Muscle of leg (tissue), 3 donors: ENCODE measurements at regions not wholly inside any gene's neighbourhood (a gene's known extent, or its start where the extent isn't known, plus 50 kb on each side); places are given as distances from the start of the nearest gene placed in this dataset.
"Not testable (repeated sequence)": the region's sequence is repeated elsewhere in the genome, so short reads cannot be mapped to it uniquely, and the experiment has no call there.

Source experiments
- DNase-seq: peaks from one replicate; pipeline ENCODE4 v3.0.0; 2013
- H3K27ac ChIP-seq: one replicate; pipeline ENCODE4 v1.5.1; 2013; ENCODE audit warnings: mild to moderate bottlenecking, low read length, control low read depth
- H3K27me3 ChIP-seq: one replicate; pipeline ENCODE4 v1.6.1; 2013; ENCODE audit warnings: low read length; ENCODE audit not compliant: control insufficient read depth, insufficient read depth
- H3K36me3 ChIP-seq: one replicate; pipeline ENCODE4 v1.6.1; 2013; ENCODE audit warnings: low read length; ENCODE audit not compliant: control insufficient read depth, insufficient read depth
- H3K4me1 ChIP-seq: one replicate; pipeline ENCODE4 v1.6.1; 2013; ENCODE audit warnings: low read length; ENCODE audit not compliant: control insufficient read depth, insufficient read depth
- H3K4me3 ChIP-seq: one replicate; pipeline ENCODE4 v1.5.1; 2013; ENCODE audit warnings: low read length, control low read depth
- H3K9me3 ChIP-seq: replicated peaks from 2 replicates; pipeline ENCODE4 v1.6.1; 2013; ENCODE audit warnings: low read depth, low read length; ENCODE audit not compliant: control insufficient read depth
- WGBS: methylation state at CpG from one replicate; pipeline ENCODE4 v1.1.5; 2013; ENCODE audit warnings: missing lambda C conversion rate; ENCODE audit not compliant: insufficient coverage; 5-methylcytosine and 5-hydroxymethylcytosine counted together

- Histone ChIP-seq H3K9me3 (no peaks in the 10 kb centered on the region), H3K4me3 (no peak overlapping the region), H3K27ac (no peak overlapping the region), H3K36me3 (no peaks in the 10 kb centered on the region), H3K27me3 (no peaks in the 10 kb centered on the region), H3K4me1 (no peaks in the 10 kb centered on the region)
- peak; percentile 7 for DNase-seq
- no CpG with 5 or more reads among the region's 3 CpGs for WGBS
These were observed 1532.9 kb upstream of the RAG2 start for GRCh38 chr11:38130976-38131375.

- no peak for DNase-seq
- Histone ChIP-seq H3K4me3 (no peak overlapping the region), H3K9me3 (no peaks in the 10 kb centered on the region), H3K27me3 (no peaks in the 10 kb centered on the region), H3K4me1 (no peaks in the 10 kb centered on the region), H3K36me3 (no peaks in the 10 kb centered on the region), H3K27ac (no peak overlapping the region)
These were observed 1532.5 kb upstream of the RAG2 start for GRCh38 chr11:38130514-38130913.

- 59% methylated on average over 7 of the region's 9 CpGs for whole genome bisulfite sequencing
- Histone ChIP-seq H3K36me3 (no peaks in the 10 kb centered on the region), H3K27me3 (no peaks in the 10 kb centered on the region), H3K27ac (no peak overlapping the region), H3K9me3 (no peaks in the 10 kb centered on the region), H3K4me3 (no peak overlapping the region), H3K4me1 (no peaks in the 10 kb centered on the region)
- no peak for DNase-seq
These were observed 1525.6 kb upstream of the RAG2 start for GRCh38 chr11:38123673-38124072.

GRCh38 chr11:38116616-38117015, 1518.6 kb upstream of the RAG2 start:
- not testable (repeated sequence) for H3K4me3 ChIP-seq, DNase-seq, H3K9me3 ChIP-seq, H3K4me1 ChIP-seq, H3K27me3 ChIP-seq, H3K36me3 ChIP-seq, H3K27ac ChIP-seq
- 93% methylated on average over 2 of the region's 5 CpGs for WGBS

- no CpG with 5 or more reads among the region's 3 CpGs for WGBS
- not testable (repeated sequence) for DNase-seq, H3K27me3 ChIP-seq, H3K36me3 ChIP-seq, H3K9me3 ChIP-seq, H3K27ac ChIP-seq, H3K4me3 ChIP-seq, H3K4me1 ChIP-seq
These were observed 1517.3 kb upstream of the RAG2 start for GRCh38 chr11:38115381-38115780.

GRCh38 chr11:38100836-38101462, 1502.9 kb upstream of the RAG2 start:
- no peak for DNase-seq
- Histone ChIP-seq H3K9me3 (no peaks in the 10 kb centered on the region), H3K36me3 (no peaks in the 10 kb centered on the region), H3K27me3 (no peaks in the 10 kb centered on the region), H3K4me1 (no peaks in the 10 kb centered on the region), H3K4me3 (no peak overlapping the region), H3K27ac (no peak overlapping the region)
- WGBS, result no CpG with 5 or more reads among the region's 4 CpGs

GRCh38 chr11:38095268-38095667, 1497.2 kb upstream of the RAG2 start:
- H3K9me3 ChIP-seq, result no peaks in the 10 kb centered on the region
- DNase-seq, result no peak
- no peaks in the 10 kb centered on the region for H3K36me3 ChIP-seq
- H3K27me3 ChIP-seq, result no peaks in the 10 kb centered on the region
- no CpG with 5 or more reads among the region's 2 CpGs for WGBS
- H3K4me1 ChIP-seq, result no peaks in the 10 kb centered on the region
- no peak overlapping the region for H3K4me3 ChIP-seq
- no peak overlapping the region for H3K27ac ChIP-seq

- Histone ChIP-seq H3K4me1 (no peaks in the 10 kb centered on the region), H3K36me3 (no peaks in the 10 kb centered on the region), H3K27ac (no peak overlapping the region), H3K4me3 (no peak overlapping the region), H3K9me3 (no peaks in the 10 kb centered on the region), H3K27me3 (no peaks in the 10 kb centered on the region)
- WGBS, result 50% methylated on average over 3 of the region's 7 CpGs
- DNase-seq, result peak; percentile 6
These were observed 1491.7 kb upstream of the RAG2 start for GRCh38 chr11:38089726-38090125.

- Histone ChIP-seq H3K9me3 (no peaks in the 10 kb centered on the region), H3K27ac (no peak overlapping the region), H3K4me3 (no peak overlapping the region), H3K4me1 (no peaks in the 10 kb centered on the region), H3K27me3 (no peaks in the 10 kb centered on the region), H3K36me3 (no peaks in the 10 kb centered on the region)
- DNase-seq, result no peak
- no CpG with 5 or more reads among the region's 3 CpGs for WGBS
These were observed 1462.9 kb upstream of the RAG2 start for GRCh38 chr11:38060920-38061319.

- H3K4me3 ChIP-seq, result no peak overlapping the region
- H3K9me3 ChIP-seq, result no peaks in the 10 kb centered on the region
- no peaks in the 10 kb centered on the region for H3K4me1 ChIP-seq
- WGBS, result no CpG with 5 or more reads among the region's 3 CpGs
- no peaks in the 10 kb centered on the region for H3K27me3 ChIP-seq
- no peak overlapping the region for H3K27ac ChIP-seq
- no peaks in the 10 kb centered on the region for H3K36me3 ChIP-seq
- no peak for DNase-seq
These were observed 1462.1 kb upstream of the RAG2 start for GRCh38 chr11:38060136-38060535.

GRCh38 chr11:38046571-38047135, 1448.6 kb upstream of the RAG2 start:
- no peaks in the 10 kb centered on the region for H3K36me3 ChIP-seq
- H3K27me3 ChIP-seq, result no peaks in the 10 kb centered on the region
- H3K9me3 ChIP-seq, result no peaks in the 10 kb centered on the region
- no peak overlapping the region for H3K4me3 ChIP-seq
- DNase-seq, result no peak
- H3K27ac ChIP-seq, result no peak overlapping the region
- H3K4me1 ChIP-seq, result no peaks in the 10 kb centered on the region
- WGBS, result 52% methylated on average over 2 of the region's 4 CpGs
